Caco-2 (cell line): ENCODE measurements at regions not wholly inside any gene's neighbourhood (a gene's known extent, or its start where the extent isn't known, plus 50 kb on each side); places are given as distances from the start of the nearest gene placed in this dataset.

Source experiments
- BruUV-seq: library from RNA; stranded (reverse); fragments of 400-500 nt; replicated peaks from 2 replicates; lab custom pipeline; 2021; lab: Mats Ljungman, UMichigan
- CTCF ChIA-PET: fragments of 300-600 bp; sonication (Branson Sonifier 250); formaldehyde crosslinking; loops from one replicate; lab custom pipeline; 2022; ENCODE audit warnings: antibody characterized with exemption; lab: Charles Lee
- POLR2A ChIA-PET: fragments of 300-600 bp; sonication (Branson Sonifier 250); formaldehyde crosslinking; loops from one replicate; lab custom pipeline; 2022; ENCODE audit warnings: antibody characterized with exemption; lab: Charles Lee
- DNase-seq, 2 experiments: peaks; one replicate each; pipeline versions ENCODE4 v3.0.0 to v3.0.0-alpha.2; 2020 to 2022
- H3K27me3 ChIP-seq: replicated peaks from 2 replicates; pipeline ENCODE4 v1.6.0; 2011; ENCODE audit warnings: low read length; ENCODE audit not compliant: control insufficient read depth, insufficient read depth
- H3K36me3 ChIP-seq: 2 replicates; pipeline ENCODE4 v1.5.1; 2011; ENCODE audit warnings: low read length; ENCODE audit not compliant: control insufficient read depth, insufficient read depth
- H3K4me1 ChIP-seq: fragments of 250-450 bp; sonication (Bioruptor Pico); 2 replicates; pipeline ENCODE4 v1.5.1; 2020; ENCODE audit warnings: mild to moderate bottlenecking
- H3K4me3 ChIP-seq: 2 replicates; pipeline ENCODE4 v1.5.1; 2011; ENCODE audit warnings: low read depth, mild to moderate bottlenecking, control low read depth, low read length
- H3K9me3 ChIP-seq: fragments of 250-450 bp; sonication (Bioruptor Pico); 2 replicates; pipeline ENCODE4 v1.5.1; 2020; ENCODE audit warnings: mild to moderate bottlenecking, moderate library complexity
- H3K27ac Mint-ChIP-seq: one replicate; pipeline ENCODE4 v1.8.0; 2022; ENCODE audit warnings: mixed read lengths; ENCODE audit not compliant: unreplicated experiment
- H3K27me3 Mint-ChIP-seq: one replicate; pipeline ENCODE4 v1.8.0; 2022; ENCODE audit warnings: mixed read lengths; ENCODE audit not compliant: insufficient read depth, unreplicated experiment
- H3K36me3 Mint-ChIP-seq: one replicate; pipeline ENCODE4 v1.8.0; 2022; ENCODE audit warnings: mild to moderate bottlenecking, mixed read lengths; ENCODE audit not compliant: insufficient read depth, unreplicated experiment
- H3K4me1 Mint-ChIP-seq: one replicate; pipeline ENCODE4 v1.8.0; 2022; ENCODE audit warnings: low read depth, mixed read lengths; ENCODE audit not compliant: unreplicated experiment
- H3K4me3 Mint-ChIP-seq: one replicate; pipeline ENCODE4 v1.8.0; 2022; ENCODE audit warnings: mild to moderate bottlenecking, moderate library complexity, mixed read lengths; ENCODE audit not compliant: unreplicated experiment
- H3K9me3 Mint-ChIP-seq: one replicate; pipeline ENCODE4 v1.8.0; 2022; ENCODE audit warnings: mixed read lengths; ENCODE audit not compliant: unreplicated experiment
- CTCF ChIP-seq, 2 experiments: fragments of 200-600 bp in 1 of 2; IDR thresholded peaks; 1 replicate in 1 of 2; 2 replicates in 1 of 2; pipeline versions ENCODE4 v1.5.1 to v1.8.0; 2011 to 2022; ENCODE audit warnings: antibody characterized with exemption in 1 of 2, control low read depth in 1 of 2, inconsistent platforms in 1 of 2, low read depth in 1 of 2, low read length in 1 of 2, mild to moderate bottlenecking in 1 of 2, moderate library complexity in 1 of 2; ENCODE audit not compliant: insufficient read depth in 1 of 2, severe bottlenecking in 1 of 2, unreplicated experiment in 1 of 2
- intact Hi-C: fragments of 100-400 bp; cut with micrococcal nuclease; formaldehyde crosslinking; loops from one replicate; pipeline ENCODE4 v1.10.0; 2022; ENCODE audit not compliant: unreplicated experiment

GRCh38 chr10:2962194-2962593 is 105.2 kb upstream of the PFKP start:
- no TSS peak for BruUV-seq
- 0 out of 2 replicates have a peak, but pooled peaks cover 1% of the 10 kb centered on the region for H3K27me3 ChIP-seq
- CTCF ChIA-PET = no interaction called here
- Mint-ChIP-seq H3K27ac (no peak overlapping the region), H3K27me3 (peaks cover 16% of the 10 kb centered on the region), H3K4me1 (peaks cover 9% of the 10 kb centered on the region), H3K36me3 (no peaks in the 10 kb centered on the region), H3K9me3 (no peaks in the 10 kb centered on the region), H3K4me3 (no peak overlapping the region)
- H3K4me1 ChIP-seq = peaks cover 8% of the 10 kb centered on the region
- TF ChIP-seq CTCF (IDR thresholded peaks at IDR 0.05; ENCODE audit: insufficient read depth in 1 of 2, low read depth in 1 of 2, low read length in 1 of 2, severe bottlenecking in 1 of 2, unreplicated experiment in 1 of 2) = no peak
- H3K4me3 ChIP-seq = no peak overlapping the region
- POLR2A ChIA-PET = no interaction called here
- intact Hi-C loops = no loop called here
- H3K9me3 ChIP-seq = no peaks in the 10 kb centered on the region
- no peak for DNase-seq
- no peaks in the 10 kb centered on the region for H3K36me3 ChIP-seq

GRCh38 chr10:2958659-2959058 is 108.7 kb upstream of the PFKP start:
- DNase-seq = no peak
- Histone ChIP-seq H3K27me3 (0 out of 2 replicates have a peak, but pooled peaks cover 1% of the 10 kb centered on the region), H3K4me1 (peaks cover 8% of the 10 kb centered on the region), H3K9me3 (no peaks in the 10 kb centered on the region), H3K36me3 (no peaks in the 10 kb centered on the region), H3K4me3 (no peak overlapping the region)
- intact Hi-C loops = no loop called here
- Mint-ChIP-seq H3K9me3 (no peaks in the 10 kb centered on the region), H3K27ac (no peak overlapping the region), H3K4me1 (peaks cover 9% of the 10 kb centered on the region), H3K4me3 (no peak overlapping the region), H3K36me3 (no peaks in the 10 kb centered on the region), H3K27me3 (peaks cover 12% of the 10 kb centered on the region)
- ChIA-PET CTCF (no interaction called here), POLR2A (no interaction called here)
- TF ChIP-seq CTCF (IDR thresholded peaks at IDR 0.05; ENCODE audit: insufficient read depth in 1 of 2, low read depth in 1 of 2, low read length in 1 of 2, severe bottlenecking in 1 of 2, unreplicated experiment in 1 of 2) = no peak
- BruUV-seq = no TSS peak

GRCh38 chr10:2957785-2958184 is 109.6 kb upstream of the PFKP start:
- POLR2A ChIA-PET = no interaction called here
- CTCF ChIA-PET = no interaction called here
- H3K27me3 Mint-ChIP-seq = peaks cover 12% of the 10 kb centered on the region
- peaks cover 9% of the 10 kb centered on the region for H3K4me1 Mint-ChIP-seq
- no peaks in the 10 kb centered on the region for H3K36me3 Mint-ChIP-seq
- no peak for DNase-seq
- no TSS peak for BruUV-seq
- TF ChIP-seq CTCF (IDR thresholded peaks at IDR 0.05; ENCODE audit: insufficient read depth in 1 of 2, low read depth in 1 of 2, low read length in 1 of 2, severe bottlenecking in 1 of 2, unreplicated experiment in 1 of 2) = no peak
- no peak overlapping the region for H3K4me3 ChIP-seq
- H3K4me1 ChIP-seq = peaks cover 8% of the 10 kb centered on the region
- H3K9me3 Mint-ChIP-seq = no peaks in the 10 kb centered on the region
- no peaks in the 10 kb centered on the region for H3K36me3 ChIP-seq
- intact Hi-C loops = no loop called here
- no peak overlapping the region for H3K27ac Mint-ChIP-seq
- H3K9me3 ChIP-seq = no peaks in the 10 kb centered on the region
- no peak overlapping the region for H3K4me3 Mint-ChIP-seq
- H3K27me3 ChIP-seq = 0 out of 2 replicates have a peak, but pooled peaks cover 1% of the 10 kb centered on the region
